HG03175 (cell line): ENCODE measurements at regions not wholly inside any gene's neighbourhood (a gene's known extent, or its start where the extent isn't known, plus 50 kb on each side); places are given as distances from the start of the nearest gene placed in this dataset.
"Not testable (repeated sequence)": the region's sequence is repeated elsewhere in the genome, so short reads cannot be mapped to it uniquely, and the experiment has no call there.

Experiments used
- ATAC-seq: cut with Tn5 transposase; IDR thresholded peaks from one replicate; pipeline ENCODE4 v1.9.1; 2021; ENCODE audit warnings: mild to moderate bottlenecking, moderate library complexity; ENCODE audit not compliant: unreplicated experiment

GRCh38 chr5:56733580-56733979 is 81.8 kb upstream of the MAP3K1 start:
- ATAC-seq = no peak

DNA sequence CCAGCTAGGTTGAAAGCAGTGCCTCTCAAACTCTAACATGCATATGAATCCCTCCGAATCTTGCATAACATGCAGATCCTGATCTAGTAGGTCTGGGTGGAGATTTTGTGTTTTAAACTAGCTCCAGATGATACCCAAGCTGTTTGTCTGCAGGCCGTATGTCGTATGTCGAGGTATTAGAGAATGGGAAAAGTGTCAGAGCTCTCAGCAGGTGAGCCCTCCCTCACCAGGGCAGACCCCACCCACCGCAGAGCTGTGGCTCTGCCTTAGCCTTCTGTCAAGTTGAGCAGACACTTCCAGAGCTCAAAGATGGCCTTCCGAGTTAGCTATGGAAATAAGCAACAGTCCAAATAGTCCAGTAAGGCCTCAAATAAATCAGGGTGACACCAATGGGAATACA is 83.2 kb upstream of the MAP3K1 start:
- no peak for ATAC-seq

DNA sequence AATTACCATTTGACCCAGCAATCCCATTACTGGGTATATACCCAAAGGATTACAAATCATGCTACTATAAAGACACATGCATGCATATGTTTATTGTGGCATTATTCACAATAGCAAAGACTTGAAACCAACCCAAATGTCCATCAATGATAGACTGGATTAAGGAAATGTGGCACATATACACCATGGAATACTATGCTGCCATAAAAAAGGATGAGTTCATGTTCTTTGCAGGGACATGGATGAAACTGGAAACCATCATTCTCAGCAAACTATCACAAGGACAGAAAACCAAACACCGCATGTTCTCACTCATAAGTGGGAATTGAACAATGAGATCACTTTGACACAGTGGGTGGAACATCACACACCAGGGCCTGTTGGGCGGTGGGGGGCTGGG is 83.9 kb upstream of the MAP3K1 start:
- not testable (repeated sequence) for ATAC-seq

- no peak for ATAC-seq
Measured at GRCh38 chr5:56729488-56729887, 85.9 kb upstream of the MAP3K1 start.

- ATAC-seq = no peak
Measured at GRCh38 chr5:56725711-56726411, 89.5 kb upstream of the MAP3K1 start.

GRCh38 chr5:56724857-56725256 is 90.5 kb upstream of the MAP3K1 start:
- ATAC-seq = not testable (repeated sequence)

DNA sequence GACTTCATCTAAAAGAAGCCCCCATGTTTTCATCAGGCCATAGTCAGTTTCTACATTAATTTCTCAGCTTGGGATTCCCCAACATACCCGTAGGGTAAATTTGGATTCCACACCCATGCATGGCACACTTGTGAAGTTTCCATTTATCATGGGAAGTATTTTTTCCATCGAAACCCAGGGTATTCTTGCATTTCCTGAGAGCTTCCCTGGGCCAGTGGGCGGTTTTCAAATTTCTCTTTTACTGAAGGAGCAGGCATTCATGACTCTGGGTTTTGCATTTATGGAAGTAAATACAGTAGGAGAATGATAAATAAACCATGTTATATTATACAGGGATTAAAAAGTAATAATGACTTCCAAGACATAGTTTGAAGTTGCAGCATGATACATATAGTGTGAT is 93.0 kb upstream of the MAP3K1 start:
- ATAC-seq = no peak

- ATAC-seq = no peak
Measured at GRCh38 chr5:56717253-56717987, 97.9 kb upstream of the MAP3K1 start.

- no peak for ATAC-seq
Measured at GRCh38 chr5:56715986-56716385, 99.4 kb upstream of the MAP3K1 start.

GRCh38 chr5:56712895-56713591 is 102.3 kb upstream of the MAP3K1 start:
- ATAC-seq = no peak

DNA sequence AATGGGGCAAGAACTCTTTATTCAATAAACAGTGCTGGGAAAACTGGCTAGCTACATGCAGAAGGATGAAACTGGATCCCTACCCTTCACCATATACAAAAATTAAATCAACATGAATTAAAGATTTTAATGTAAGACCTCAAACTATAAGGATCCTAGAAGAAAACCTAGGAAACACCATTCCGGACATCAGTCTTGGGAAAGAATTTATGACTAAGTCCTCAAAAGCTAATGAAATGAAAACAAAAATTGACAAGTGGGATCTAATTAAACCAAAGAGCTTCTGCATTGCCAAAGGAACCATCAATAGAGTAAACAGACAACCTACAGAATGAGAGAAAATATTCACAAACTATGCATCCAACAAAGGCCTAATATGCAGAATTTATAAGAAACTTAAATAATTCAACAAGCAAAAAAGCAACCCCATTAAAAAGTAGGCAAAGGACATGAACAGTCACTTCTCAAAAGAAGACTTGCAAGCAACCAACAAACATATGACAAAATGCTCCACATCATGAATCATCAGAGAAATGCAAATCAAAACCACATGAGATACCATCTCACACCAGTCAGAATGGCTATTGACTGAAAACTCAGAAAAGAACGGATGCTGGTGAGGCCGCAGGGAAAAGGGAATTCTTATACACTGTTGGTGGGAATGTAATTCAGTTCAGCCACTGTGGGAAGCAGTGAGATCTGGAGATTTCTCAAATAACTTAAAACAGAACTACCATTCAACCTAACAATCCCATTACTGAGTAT is 104.3 kb upstream of the MAP3K1 start:
- no peak for ATAC-seq

DNA sequence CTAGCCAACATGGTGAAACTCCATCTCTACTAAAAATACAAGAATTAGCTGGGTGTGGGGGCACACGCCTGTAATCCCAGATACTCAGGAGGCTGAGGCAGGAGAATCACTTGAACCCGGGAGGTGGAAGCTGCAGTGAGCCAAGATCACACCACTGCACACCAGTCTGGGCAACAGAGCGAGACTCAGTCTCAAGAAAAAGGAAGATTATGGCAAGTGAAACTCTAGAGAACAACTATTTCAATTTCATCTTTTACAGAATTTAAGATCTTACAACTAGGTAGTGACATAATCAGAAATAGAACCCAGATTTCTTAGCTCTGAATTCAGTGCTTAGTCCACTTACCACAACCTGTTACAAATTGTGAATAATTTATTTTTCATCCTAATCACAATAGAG is 108.8 kb upstream of the MAP3K1 start:
- ATAC-seq = no peak

DNA sequence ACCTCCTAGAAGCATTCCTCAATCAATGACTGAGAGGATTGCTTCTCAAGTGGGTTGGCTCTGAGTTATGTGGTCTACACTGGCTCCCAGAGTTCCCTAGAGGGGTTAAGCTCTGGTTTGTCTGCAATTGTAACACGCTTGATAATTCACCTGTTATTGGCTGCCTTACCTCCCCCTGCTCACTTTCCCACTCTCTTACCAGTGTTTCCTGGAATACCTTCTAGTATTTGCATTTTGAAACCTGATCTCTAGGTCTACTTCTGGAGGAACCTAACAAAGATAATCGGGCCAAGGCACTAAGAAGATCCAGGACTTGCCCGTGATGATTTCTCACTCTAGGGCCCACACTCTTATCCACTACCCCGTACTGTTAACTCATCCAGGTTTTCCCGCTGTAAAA is 110.1 kb upstream of the MAP3K1 start:
- no peak for ATAC-seq

DNA sequence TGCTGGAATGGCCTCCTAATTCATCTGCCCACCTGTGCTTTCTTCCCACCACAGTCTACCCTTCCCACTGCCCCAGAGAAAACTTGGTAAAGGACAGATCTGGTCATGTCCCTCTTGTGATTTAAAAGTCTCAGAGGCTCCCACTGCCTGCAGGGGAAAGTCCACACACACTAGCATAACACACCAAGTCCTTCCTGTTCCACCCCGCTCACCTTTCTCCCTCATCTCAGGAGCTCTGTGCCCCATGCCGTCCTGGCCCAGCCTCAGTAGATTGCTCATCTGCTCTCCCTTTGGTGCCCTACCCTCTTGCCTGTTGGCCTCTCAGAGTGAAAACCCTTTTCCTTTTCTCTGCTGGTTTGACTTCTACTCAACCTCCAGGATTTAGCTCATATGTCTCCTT is 111.4 kb upstream of the MAP3K1 start:
- ATAC-seq = no peak

DNA sequence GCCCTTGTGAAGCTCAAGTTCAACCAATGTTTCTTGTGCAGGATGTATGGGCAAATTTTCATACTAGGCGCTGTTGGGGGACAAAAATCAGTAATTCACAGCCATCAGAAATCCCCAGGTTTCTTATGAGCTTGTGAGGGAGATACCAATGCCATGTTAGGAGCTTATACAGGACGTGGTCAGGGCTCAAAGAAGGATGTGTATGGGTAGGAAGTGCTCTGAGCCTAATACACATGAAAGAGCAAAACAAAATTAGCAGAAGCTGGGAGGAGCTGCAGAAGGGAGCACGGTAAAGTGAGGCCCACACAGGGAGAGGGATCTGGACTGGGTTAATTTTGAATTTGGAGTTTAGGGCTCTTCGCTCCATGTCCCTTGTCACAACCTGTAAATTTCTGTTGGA is 114.6 kb upstream of the MAP3K1 start:
- no peak for ATAC-seq

DNA sequence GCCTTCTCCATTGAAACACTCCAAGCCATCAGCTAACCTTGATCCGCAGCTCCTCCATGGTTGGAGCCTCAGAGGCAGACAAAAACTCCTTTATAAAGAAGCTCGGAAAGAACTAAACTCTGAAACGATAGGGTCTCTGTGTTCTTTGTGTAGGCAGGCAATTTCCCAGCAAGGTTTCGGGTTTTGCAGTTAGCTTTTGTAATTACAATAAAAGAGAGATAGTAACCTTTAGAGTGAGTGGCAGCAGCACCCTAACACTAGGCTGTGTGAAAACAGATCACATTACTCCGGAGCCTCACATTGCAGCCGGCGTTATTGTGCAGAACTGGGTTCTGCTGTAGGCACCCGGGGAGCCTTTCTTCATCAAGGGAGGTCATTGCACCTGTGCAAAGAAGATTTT is 115.8 kb upstream of the MAP3K1 start:
- no peak for ATAC-seq

DNA sequence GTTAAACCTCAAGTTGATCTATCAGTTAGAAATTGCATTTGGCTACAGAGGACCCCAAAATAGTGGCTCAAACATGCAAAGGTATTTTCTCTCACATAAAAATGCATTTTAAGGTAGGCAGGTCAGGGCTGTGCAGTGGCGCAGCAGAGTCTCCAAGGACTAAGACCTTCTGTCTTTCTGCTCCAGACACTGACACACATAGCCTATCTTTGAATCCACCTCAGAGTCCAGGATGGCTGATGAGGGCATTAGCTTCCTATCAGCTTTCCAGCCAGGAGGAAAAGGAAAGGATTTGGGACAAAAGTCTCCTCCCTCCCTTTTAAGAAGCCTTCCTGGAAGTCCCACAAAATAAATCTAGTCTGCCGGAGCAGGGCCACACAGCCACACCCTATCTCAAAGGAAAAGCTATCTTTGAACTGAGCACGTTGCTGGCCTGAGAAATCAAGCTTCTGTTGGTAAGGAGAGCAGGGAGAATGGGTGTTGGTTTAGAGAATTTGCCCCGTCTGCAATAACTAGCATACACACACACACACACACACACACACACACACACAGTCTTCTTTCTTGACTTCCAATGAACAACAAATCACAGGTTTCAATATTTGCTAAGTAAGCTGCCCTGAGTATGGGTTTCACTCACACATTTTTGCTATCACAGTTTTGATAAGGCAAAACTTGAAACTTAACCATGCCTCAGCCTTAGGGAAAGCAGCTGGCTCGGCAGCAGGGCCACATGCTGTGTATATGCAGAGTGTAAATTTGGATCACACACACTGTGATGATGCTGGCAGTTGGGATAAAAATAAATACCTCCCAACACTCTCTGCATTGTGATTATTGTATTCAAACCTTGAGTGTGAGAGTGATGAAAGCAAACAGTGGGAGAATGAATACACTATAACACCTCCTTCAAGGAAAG is 116.6 kb upstream of the MAP3K1 start:
- ATAC-seq = no peak

GRCh38 chr5:56696900-56697299 is 118.4 kb upstream of the MAP3K1 start:
- ATAC-seq = no peak

DNA sequence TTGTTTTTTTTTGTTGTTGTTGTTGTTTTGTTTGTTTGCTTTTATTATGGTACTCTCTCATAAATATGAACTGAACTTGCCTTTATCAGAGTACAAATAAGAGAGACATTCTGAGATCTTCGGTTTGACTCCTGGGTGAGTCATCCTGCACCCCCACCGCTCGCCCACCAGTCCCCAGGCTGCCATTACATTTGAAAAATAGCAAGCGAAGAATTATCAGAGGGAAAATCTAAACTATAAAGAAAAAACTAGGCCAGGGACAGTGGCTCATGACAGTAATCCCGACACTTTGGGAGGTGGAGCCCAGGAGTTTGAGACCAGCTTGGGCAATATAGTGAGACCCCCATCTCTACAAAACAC is 122.1 kb upstream of the MAP3K1 start:
- ATAC-seq = no peak
